H1 (cell line): ENCODE measurements at regions not wholly inside any gene's neighbourhood (a gene's known extent, or its start where the extent isn't known, plus 50 kb on each side); places are given as distances from the start of the nearest gene placed in this dataset.

ENCODE experiments used
- CTCF ChIA-PET: fragments of 300-600 bp; sonication (Branson Sonifier 250); formaldehyde crosslinking; loops from one replicate; lab custom pipeline; 2021; ENCODE audit not compliant: partially characterized antibody; lab: Charles Lee
- POLR2A ChIA-PET: fragments of 300-600 bp; sonication (Branson Sonifier 250); formaldehyde crosslinking; loops from one replicate; lab custom pipeline; 2021; ENCODE audit warnings: inconsistent platforms; ENCODE audit not compliant: partially characterized antibody; lab: Charles Lee
- DNase-seq, 2 experiments: peaks; one replicate each; pipeline versions ENCODE4 v3.0.0 to v3.0.0-alpha.2; 2010 to 2022; ENCODE audit warnings: low spot score in 2 of 2, low read depth in 1 of 2, mixed read lengths in 1 of 2
- FAIRE-seq: peaks from 2 replicates; lab custom pipeline; 2011; peaks lifted over from hg19 to GRCh38; lab: Jason Lieb, UNC
- H2AFZ ChIP-seq: 2 replicates; pipeline ENCODE4 v1.8.1; 2012; ENCODE audit warnings: low read length, inconsistent platforms
- H2AK5ac ChIP-seq: 2 replicates; pipeline ENCODE4 v1.6.1; 2013; ENCODE audit warnings: low read depth, low read length
- H2BK120ac ChIP-seq: replicated peaks from 2 replicates; pipeline ENCODE3; 2013; ENCODE audit warnings: low read depth, low read length, inconsistent platforms
- H2BK12ac ChIP-seq: 2 replicates; pipeline ENCODE4 v1.6.1; 2013; ENCODE audit warnings: low read depth, low read length
- H2BK15ac ChIP-seq: 2 replicates; pipeline ENCODE4 v1.6.1; 2013; ENCODE audit warnings: low read length
- H2BK20ac ChIP-seq: 2 replicates; pipeline ENCODE4 v1.6.1; 2013; ENCODE audit warnings: low read length
- H2BK5ac ChIP-seq: 2 replicates; pipeline ENCODE4 v1.6.1; 2013; ENCODE audit warnings: low read depth, low read length
- H3K14ac ChIP-seq: 2 replicates; pipeline ENCODE4 v1.6.1; 2013; ENCODE audit warnings: inconsistent platforms; ENCODE audit not compliant: insufficient read length
- H3K18ac ChIP-seq: 2 replicates; pipeline ENCODE4 v1.6.1; 2013; ENCODE audit warnings: low read length; ENCODE audit errors: extremely low read depth
- H3K23ac ChIP-seq: 2 replicates; pipeline ENCODE4 v1.6.1; 2013; ENCODE audit warnings: inconsistent platforms; ENCODE audit not compliant: insufficient read length
- H3K23me2 ChIP-seq: 2 replicates; pipeline ENCODE4 v1.6.1; 2013; ENCODE audit warnings: low read depth, low read length
- H3K27ac ChIP-seq: 2 replicates; pipeline ENCODE4 v1.6.1; 2011; ENCODE audit warnings: low read depth, low read length, inconsistent platforms
- H3K27me3 ChIP-seq, 4 experiments: replicated peaks in 1 of 4; 1 replicate in 1 of 4; 2 replicates in 3 of 4; pipeline versions ENCODE4 v1.6.1 to v1.8.1; 2011 to 2013; ENCODE audit warnings: low read length in 3 of 4, mild to moderate bottlenecking in 3 of 4, inconsistent platforms in 2 of 4, mixed read lengths in 2 of 4, moderate library complexity in 1 of 4; ENCODE audit not compliant: control insufficient read depth in 3 of 4, insufficient read depth in 3 of 4; ENCODE audit errors: extremely low read depth in 1 of 4
- H3K36me3 ChIP-seq, 4 experiments: 2 replicates each; pipeline versions ENCODE4 v1.6.1 to v1.8.1; 2011 to 2013; ENCODE audit warnings: mild to moderate bottlenecking in 4 of 4, low read length in 3 of 4, moderate library complexity in 2 of 4, control low read depth in 1 of 4, inconsistent platforms in 1 of 4; ENCODE audit not compliant: insufficient read depth in 4 of 4, control insufficient read depth in 2 of 4
- H3K4ac ChIP-seq: replicated peaks from 2 replicates; pipeline ENCODE3; 2013; ENCODE audit warnings: low read length, low read depth, mixed read lengths, inconsistent platforms; ENCODE audit not compliant: insufficient read length
- H3K4me1 ChIP-seq, 4 experiments: replicated peaks in 1 of 4; 1 replicate in 1 of 4; 2 replicates in 3 of 4; pipeline versions ENCODE4 v1.6.1 to v1.8.1; 2011 to 2013; ENCODE audit warnings: low read length in 3 of 4, inconsistent platforms in 2 of 4, mixed read lengths in 1 of 4; ENCODE audit not compliant: insufficient read depth in 4 of 4, control insufficient read depth in 3 of 4
- H3K4me2 ChIP-seq, 2 experiments: 2 replicates each; pipeline versions ENCODE4 v1.6.1 to v1.8.1; 2011 to 2013; ENCODE audit warnings: low read depth in 2 of 2, low read length in 2 of 2, control low read depth in 1 of 2, inconsistent platforms in 1 of 2, mild to moderate bottlenecking in 1 of 2; ENCODE audit not compliant: insufficient read depth in 1 of 2
- H3K4me3 ChIP-seq, 4 experiments: fragments of 200-600, 300-600 bp in 1 of 4; sonication (generic), shearing (Covaris generic), sonication (Bioruptor Twin) in 1 of 4; 2 replicates each; pipeline versions ENCODE4 v1.5.1 to v1.8.1; 2011 to 2016; ENCODE audit warnings: low read length in 4 of 4, low read depth in 3 of 4, control low read depth in 2 of 4, inconsistent platforms in 2 of 4, mild to moderate bottlenecking in 2 of 4, mixed read lengths in 1 of 4, moderate library complexity in 1 of 4; ENCODE audit not compliant: insufficient read depth in 2 of 4; ENCODE audit errors: extremely low read depth in 1 of 4
- H3K56ac ChIP-seq: replicated peaks from 2 replicates; pipeline ENCODE3; 2013; ENCODE audit warnings: low read depth, mild to moderate bottlenecking, mixed read lengths, low read length, inconsistent platforms; ENCODE audit not compliant: insufficient read length
- H3K79me1 ChIP-seq: 2 replicates; pipeline ENCODE4 v1.6.1; 2013; ENCODE audit warnings: low read depth, low read length, control low read depth
- H3K79me2 ChIP-seq, 2 experiments: 2 replicates each; pipeline versions ENCODE4 v1.6.1 to v1.8.1; 2012 to 2013; ENCODE audit warnings: low read length in 2 of 2, mild to moderate bottlenecking in 2 of 2, inconsistent platforms in 1 of 2; ENCODE audit not compliant: insufficient read depth in 2 of 2, control insufficient read depth in 1 of 2
- H3K9ac ChIP-seq, 4 experiments: replicated peaks in 1 of 4; 1 replicate in 1 of 4; 2 replicates in 3 of 4; pipeline versions ENCODE4 v1.6.1 to v1.8.1; 2011 to 2013; ENCODE audit warnings: low read depth in 3 of 4, low read length in 3 of 4, control low read depth in 2 of 4, mild to moderate bottlenecking in 2 of 4, moderate library complexity in 2 of 4, inconsistent platforms in 1 of 4; ENCODE audit errors: extremely low read depth in 1 of 4
- H3K9me3 ChIP-seq, 2 experiments: 2 replicates each; pipeline versions ENCODE4 v1.6.1 to v1.8.1; 2012 to 2013; ENCODE audit warnings: mild to moderate bottlenecking in 2 of 2, moderate library complexity in 2 of 2, control low read depth in 1 of 2, inconsistent platforms in 1 of 2, low read depth in 1 of 2, low read length in 1 of 2, mixed read lengths in 1 of 2; ENCODE audit not compliant: insufficient read depth in 2 of 2
- H4K20me1 ChIP-seq, 2 experiments: replicated peaks in 1 of 2; 2 replicates each; pipeline versions ENCODE3 to v1.8.1; 2011 to 2013; ENCODE audit warnings: inconsistent platforms in 2 of 2, low read length in 2 of 2, mild to moderate bottlenecking in 1 of 2; ENCODE audit not compliant: insufficient read depth in 2 of 2, control insufficient read depth in 1 of 2
- H4K5ac ChIP-seq: 2 replicates; pipeline ENCODE4 v1.6.1; 2013; ENCODE audit warnings: low read length, low read depth, mixed read lengths, inconsistent platforms; ENCODE audit not compliant: insufficient read length
- H4K8ac ChIP-seq: 2 replicates; pipeline ENCODE4 v1.8.0; 2013; ENCODE audit warnings: mild to moderate bottlenecking, moderate library complexity, low read length, inconsistent platforms; ENCODE audit not compliant: insufficient read depth; ENCODE audit errors: extremely low read depth
- H4K91ac ChIP-seq: replicated peaks from 2 replicates; pipeline ENCODE3; 2013; ENCODE audit warnings: low read length, mixed read lengths, inconsistent platforms; ENCODE audit not compliant: insufficient read length
- FOSL1 ChIP-seq: IDR thresholded peaks from 2 replicates; pipeline ENCODE4 v1.6.1; 2011; ENCODE audit warnings: mild to moderate bottlenecking, low read depth, low read length, moderate library complexity; ENCODE audit not compliant: insufficient read depth
- MAFK ChIP-seq: IDR thresholded peaks from 2 replicates; pipeline ENCODE4 v1.6.1; 2012; ENCODE audit warnings: low read depth, mild to moderate bottlenecking, improper control_type of control experiment, low read length
- WGBS, 2 experiments: shearing (Covaris generic) in 1 of 2; methylation state at CpG; one replicate each; pipeline versions ENCODE4 v1.1.6 to v1.1.7; 2013 to 2015; ENCODE audit warnings: low lambda C conversion rate in 2 of 2, mixed read lengths in 2 of 2, inconsistent platforms in 1 of 2, low coverage in 1 of 2, missing lambda C conversion rate in 1 of 2; ENCODE audit not compliant: insufficient replicate concordance in 2 of 2, insufficient coverage in 1 of 2, insufficient read length in 1 of 2; ENCODE audit errors: extremely low coverage in 1 of 2, missing lambda C conversion rate in 1 of 2; 5-methylcytosine and 5-hydroxymethylcytosine counted together

- Histone ChIP-seq H3K4ac (no peak overlapping the region), H3K27ac (no peak overlapping the region), H3K23ac (no peak overlapping the region), H4K20me1 (no peaks in the 10 kb centered on the region), H3K14ac (no peak overlapping the region), H2BK120ac (no peak overlapping the region)
- no peak for TF ChIP-seq FOSL1
- no peak for TF ChIP-seq MAFK
- TF ChIP-seq, all 59 proteins: peak for 0
- H3K79me2 ChIP-seq: no peaks in the 10 kb centered on the region
- no peaks in the 10 kb centered on the region for H3K9me3 ChIP-seq
- no peaks in the 10 kb centered on the region for H3K79me1 ChIP-seq
- POLR2A ChIA-PET: no interaction called here
- CTCF ChIA-PET: interaction anchor here (1.1 kb wide), 1 partner anchor 547 kb away, joined by 3 read pairs; no protein-coding TSS in a partner anchor
- no peak overlapping the region for H2BK15ac ChIP-seq
- no peak overlapping the region for H3K56ac ChIP-seq
- no peaks in the 10 kb centered on the region for H3K36me3 ChIP-seq
- no peaks in the 10 kb centered on the region for H3K23me2 ChIP-seq
- no peak overlapping the region for H2AFZ ChIP-seq
- H2BK5ac ChIP-seq: no peak overlapping the region
- H2BK12ac ChIP-seq: no peak overlapping the region
- no peak overlapping the region for H3K18ac ChIP-seq
- H2AK5ac ChIP-seq: no peak overlapping the region
- H4K5ac ChIP-seq: no peak overlapping the region
- no peak overlapping the region for H3K4me2 ChIP-seq
- H3K4me3 ChIP-seq: no peak overlapping the region
- no peak overlapping the region for H2BK20ac ChIP-seq
- no peak for FAIRE-seq
- peaks cover 0 to 3% (median 0%) of the 10 kb centered on the region in 4 experiments; a peak in 1 of 7 replicates for H3K4me1 ChIP-seq
- H4K8ac ChIP-seq: no peak overlapping the region
- WGBS, 2 experiments: 98% methylated on average over 2 of the region's 2 CpGs; no CpG with 5 or more reads in 1 of the 2 experiments
- H3K9ac ChIP-seq: no peak overlapping the region
- no peak for DNase-seq
- no peak overlapping the region for H4K91ac ChIP-seq
- no peaks in the 10 kb centered on the region for H3K27me3 ChIP-seq
Measured at GRCh38 chr4:28232376-28232775, 1371.7 kb downstream of the STIM2 start.
